H1 (cell line): ENCODE measurements at regions not wholly inside any gene's neighbourhood (a gene's known extent, or its start where the extent isn't known, plus 50 kb on each side); places are given as distances from the start of the nearest gene placed in this dataset.

Source experiments
- CTCF ChIA-PET: fragments of 300-600 bp; sonication (Branson Sonifier 250); formaldehyde crosslinking; loops from one replicate; lab custom pipeline; 2021; ENCODE audit not compliant: partially characterized antibody; lab: Charles Lee
- POLR2A ChIA-PET: fragments of 300-600 bp; sonication (Branson Sonifier 250); formaldehyde crosslinking; loops from one replicate; lab custom pipeline; 2021; ENCODE audit warnings: inconsistent platforms; ENCODE audit not compliant: partially characterized antibody; lab: Charles Lee
- DNase-seq, 2 experiments: peaks; one replicate each; pipeline versions ENCODE4 v3.0.0 to v3.0.0-alpha.2; 2010 to 2022; ENCODE audit warnings: low spot score in 2 of 2, low read depth in 1 of 2, mixed read lengths in 1 of 2
- FAIRE-seq: peaks from 2 replicates; lab custom pipeline; 2011; peaks lifted over from hg19 to GRCh38; lab: Jason Lieb, UNC
- H2AFZ ChIP-seq: 2 replicates; pipeline ENCODE4 v1.8.1; 2012; ENCODE audit warnings: low read length, inconsistent platforms
- H2AK5ac ChIP-seq: 2 replicates; pipeline ENCODE4 v1.6.1; 2013; ENCODE audit warnings: low read depth, low read length
- H2BK120ac ChIP-seq: replicated peaks from 2 replicates; pipeline ENCODE3; 2013; ENCODE audit warnings: low read depth, low read length, inconsistent platforms
- H2BK12ac ChIP-seq: 2 replicates; pipeline ENCODE4 v1.6.1; 2013; ENCODE audit warnings: low read depth, low read length
- H2BK15ac ChIP-seq: 2 replicates; pipeline ENCODE4 v1.6.1; 2013; ENCODE audit warnings: low read length
- H2BK20ac ChIP-seq: 2 replicates; pipeline ENCODE4 v1.6.1; 2013; ENCODE audit warnings: low read length
- H2BK5ac ChIP-seq: 2 replicates; pipeline ENCODE4 v1.6.1; 2013; ENCODE audit warnings: low read depth, low read length
- H3K14ac ChIP-seq: 2 replicates; pipeline ENCODE4 v1.6.1; 2013; ENCODE audit warnings: inconsistent platforms; ENCODE audit not compliant: insufficient read length
- H3K18ac ChIP-seq: 2 replicates; pipeline ENCODE4 v1.6.1; 2013; ENCODE audit warnings: low read length; ENCODE audit errors: extremely low read depth
- H3K23ac ChIP-seq: 2 replicates; pipeline ENCODE4 v1.6.1; 2013; ENCODE audit warnings: inconsistent platforms; ENCODE audit not compliant: insufficient read length
- H3K23me2 ChIP-seq: 2 replicates; pipeline ENCODE4 v1.6.1; 2013; ENCODE audit warnings: low read depth, low read length
- H3K27ac ChIP-seq: 2 replicates; pipeline ENCODE4 v1.6.1; 2011; ENCODE audit warnings: low read depth, low read length, inconsistent platforms
- H3K27me3 ChIP-seq, 4 experiments: replicated peaks in 1 of 4; 1 replicate in 1 of 4; 2 replicates in 3 of 4; pipeline versions ENCODE4 v1.6.1 to v1.8.1; 2011 to 2013; ENCODE audit warnings: low read length in 3 of 4, mild to moderate bottlenecking in 3 of 4, inconsistent platforms in 2 of 4, mixed read lengths in 2 of 4, moderate library complexity in 1 of 4; ENCODE audit not compliant: control insufficient read depth in 3 of 4, insufficient read depth in 3 of 4; ENCODE audit errors: extremely low read depth in 1 of 4
- H3K36me3 ChIP-seq, 4 experiments: 2 replicates each; pipeline versions ENCODE4 v1.6.1 to v1.8.1; 2011 to 2013; ENCODE audit warnings: mild to moderate bottlenecking in 4 of 4, low read length in 3 of 4, moderate library complexity in 2 of 4, control low read depth in 1 of 4, inconsistent platforms in 1 of 4; ENCODE audit not compliant: insufficient read depth in 4 of 4, control insufficient read depth in 2 of 4
- H3K4ac ChIP-seq: replicated peaks from 2 replicates; pipeline ENCODE3; 2013; ENCODE audit warnings: low read length, low read depth, mixed read lengths, inconsistent platforms; ENCODE audit not compliant: insufficient read length
- H3K4me1 ChIP-seq, 4 experiments: replicated peaks in 1 of 4; 1 replicate in 1 of 4; 2 replicates in 3 of 4; pipeline versions ENCODE4 v1.6.1 to v1.8.1; 2011 to 2013; ENCODE audit warnings: low read length in 3 of 4, inconsistent platforms in 2 of 4, mixed read lengths in 1 of 4; ENCODE audit not compliant: insufficient read depth in 4 of 4, control insufficient read depth in 3 of 4
- H3K4me2 ChIP-seq, 2 experiments: 2 replicates each; pipeline versions ENCODE4 v1.6.1 to v1.8.1; 2011 to 2013; ENCODE audit warnings: low read depth in 2 of 2, low read length in 2 of 2, control low read depth in 1 of 2, inconsistent platforms in 1 of 2, mild to moderate bottlenecking in 1 of 2; ENCODE audit not compliant: insufficient read depth in 1 of 2
- H3K4me3 ChIP-seq, 4 experiments: fragments of 200-600, 300-600 bp in 1 of 4; sonication (generic), shearing (Covaris generic), sonication (Bioruptor Twin) in 1 of 4; 2 replicates each; pipeline versions ENCODE4 v1.5.1 to v1.8.1; 2011 to 2016; ENCODE audit warnings: low read length in 4 of 4, low read depth in 3 of 4, control low read depth in 2 of 4, inconsistent platforms in 2 of 4, mild to moderate bottlenecking in 2 of 4, mixed read lengths in 1 of 4, moderate library complexity in 1 of 4; ENCODE audit not compliant: insufficient read depth in 2 of 4; ENCODE audit errors: extremely low read depth in 1 of 4
- H3K56ac ChIP-seq: replicated peaks from 2 replicates; pipeline ENCODE3; 2013; ENCODE audit warnings: low read depth, mild to moderate bottlenecking, mixed read lengths, low read length, inconsistent platforms; ENCODE audit not compliant: insufficient read length
- H3K79me1 ChIP-seq: 2 replicates; pipeline ENCODE4 v1.6.1; 2013; ENCODE audit warnings: low read depth, low read length, control low read depth
- H3K79me2 ChIP-seq, 2 experiments: 2 replicates each; pipeline versions ENCODE4 v1.6.1 to v1.8.1; 2012 to 2013; ENCODE audit warnings: low read length in 2 of 2, mild to moderate bottlenecking in 2 of 2, inconsistent platforms in 1 of 2; ENCODE audit not compliant: insufficient read depth in 2 of 2, control insufficient read depth in 1 of 2
- H3K9ac ChIP-seq, 4 experiments: replicated peaks in 1 of 4; 1 replicate in 1 of 4; 2 replicates in 3 of 4; pipeline versions ENCODE4 v1.6.1 to v1.8.1; 2011 to 2013; ENCODE audit warnings: low read depth in 3 of 4, low read length in 3 of 4, control low read depth in 2 of 4, mild to moderate bottlenecking in 2 of 4, moderate library complexity in 2 of 4, inconsistent platforms in 1 of 4; ENCODE audit errors: extremely low read depth in 1 of 4
- H3K9me3 ChIP-seq, 2 experiments: 2 replicates each; pipeline versions ENCODE4 v1.6.1 to v1.8.1; 2012 to 2013; ENCODE audit warnings: mild to moderate bottlenecking in 2 of 2, moderate library complexity in 2 of 2, control low read depth in 1 of 2, inconsistent platforms in 1 of 2, low read depth in 1 of 2, low read length in 1 of 2, mixed read lengths in 1 of 2; ENCODE audit not compliant: insufficient read depth in 2 of 2
- H4K20me1 ChIP-seq, 2 experiments: replicated peaks in 1 of 2; 2 replicates each; pipeline versions ENCODE3 to v1.8.1; 2011 to 2013; ENCODE audit warnings: inconsistent platforms in 2 of 2, low read length in 2 of 2, mild to moderate bottlenecking in 1 of 2; ENCODE audit not compliant: insufficient read depth in 2 of 2, control insufficient read depth in 1 of 2
- H4K5ac ChIP-seq: 2 replicates; pipeline ENCODE4 v1.6.1; 2013; ENCODE audit warnings: low read length, low read depth, mixed read lengths, inconsistent platforms; ENCODE audit not compliant: insufficient read length
- H4K8ac ChIP-seq: 2 replicates; pipeline ENCODE4 v1.8.0; 2013; ENCODE audit warnings: mild to moderate bottlenecking, moderate library complexity, low read length, inconsistent platforms; ENCODE audit not compliant: insufficient read depth; ENCODE audit errors: extremely low read depth
- H4K91ac ChIP-seq: replicated peaks from 2 replicates; pipeline ENCODE3; 2013; ENCODE audit warnings: low read length, mixed read lengths, inconsistent platforms; ENCODE audit not compliant: insufficient read length
- EZH2 ChIP-seq: fragments of 200-600 bp; sonication (generic); IDR thresholded peaks from 2 replicates; pipeline ENCODE4 v1.7.1; 2012; ENCODE audit warnings: low read depth, mild to moderate bottlenecking, moderate library complexity, low read length, inconsistent platforms; ENCODE audit not compliant: severe bottlenecking
- FOSL1 ChIP-seq: IDR thresholded peaks from 2 replicates; pipeline ENCODE4 v1.6.1; 2011; ENCODE audit warnings: mild to moderate bottlenecking, low read depth, low read length, moderate library complexity; ENCODE audit not compliant: insufficient read depth
- SIN3A ChIP-seq, 2 experiments: IDR thresholded peaks in 1 of 2; conservative IDR thresholded peaks in 1 of 2; 2 replicates each; pipeline ENCODE4 v1.6.1; 2011 to 2012; ENCODE audit warnings: low read length in 2 of 2, improper control_type of control experiment in 1 of 2, low read depth in 1 of 2, mild to moderate bottlenecking in 1 of 2
- SP1 ChIP-seq: IDR thresholded peaks from 2 replicates; pipeline ENCODE4 v1.6.1; 2011; ENCODE audit warnings: low read depth, low read length
- WGBS, 2 experiments: shearing (Covaris generic) in 1 of 2; methylation state at CpG; one replicate each; pipeline versions ENCODE4 v1.1.6 to v1.1.7; 2013 to 2015; ENCODE audit warnings: low lambda C conversion rate in 2 of 2, mixed read lengths in 2 of 2, inconsistent platforms in 1 of 2, low coverage in 1 of 2, missing lambda C conversion rate in 1 of 2; ENCODE audit not compliant: insufficient replicate concordance in 2 of 2, insufficient coverage in 1 of 2, insufficient read length in 1 of 2; ENCODE audit errors: extremely low coverage in 1 of 2, missing lambda C conversion rate in 1 of 2; 5-methylcytosine and 5-hydroxymethylcytosine counted together

DNA sequence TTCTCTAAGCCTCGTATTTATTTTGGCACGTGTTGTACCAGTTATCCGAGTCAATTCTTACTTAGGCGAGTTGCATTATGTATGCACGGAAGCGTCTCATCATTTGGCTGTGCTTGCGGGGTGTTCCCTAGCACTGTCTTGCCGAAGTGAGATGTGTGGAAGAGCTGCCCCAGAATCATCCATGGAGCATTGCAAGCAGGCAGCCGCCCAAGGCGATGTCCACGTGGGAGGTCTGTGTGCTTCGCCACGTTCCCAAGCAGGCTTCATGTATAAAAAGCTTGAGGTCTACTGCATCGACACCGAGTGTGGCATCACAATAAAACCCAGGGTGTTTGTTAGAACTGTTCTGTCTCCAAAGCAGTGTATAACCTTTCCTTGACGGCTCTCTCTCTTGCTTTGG, 849.9 kb downstream of the DCDC2C start:
- H3K27ac ChIP-seq = no peak overlapping the region
- TF ChIP-seq FOSL1 (no peak), SP1 (no peak), EZH2 (no peak), SIN3A (conservative IDR thresholded peaks at IDR 0.05 in 1 of 2, IDR thresholded peaks at IDR 0.05 in 1 of 2; ENCODE audit: low read depth in 1 of 2, low read length in 2 of 2) (no peak)
- H3K79me2 ChIP-seq = no peaks in the 10 kb centered on the region
- no peak overlapping the region for H2BK120ac ChIP-seq
- no peaks in the 10 kb centered on the region for H3K23me2 ChIP-seq
- H2BK5ac ChIP-seq = no peak overlapping the region
- H3K9me3 ChIP-seq = no peaks in the 10 kb centered on the region
- H3K4me3 ChIP-seq = no peak overlapping the region
- no peaks in the 10 kb centered on the region for H3K36me3 ChIP-seq
- no peaks in the 10 kb centered on the region for H3K79me1 ChIP-seq
- peaks cover 0 to 3% (median 0%) of the 10 kb centered on the region in 4 experiments; a peak in 1 of 7 replicates for H3K4me1 ChIP-seq
- FAIRE-seq (no peak), DNase-seq (no peak)
- H4K8ac ChIP-seq = no peak overlapping the region
- no peak overlapping the region for H4K91ac ChIP-seq
- no peaks in the 10 kb centered on the region for H3K27me3 ChIP-seq
- H2BK12ac ChIP-seq = no peak overlapping the region
- CTCF ChIA-PET = no interaction called here
- H2AFZ ChIP-seq = peak overlapping the region; percentile 11; the same call in 1 of the 2 replicates
- POLR2A ChIA-PET = no interaction called here
- no peak overlapping the region for H2BK20ac ChIP-seq
- no peak overlapping the region for H3K23ac ChIP-seq
- H4K20me1 ChIP-seq = no peaks in the 10 kb centered on the region
- H4K5ac ChIP-seq = no peak overlapping the region
- no peak overlapping the region for H2AK5ac ChIP-seq
- 92% methylated on average over 16 of the region's 16 CpGs; no CpG with 5 or more reads in 1 of the 2 experiments for WGBS, 2 experiments
- H3K56ac ChIP-seq = no peak overlapping the region
- no peak overlapping the region for H3K18ac ChIP-seq
- H3K4ac ChIP-seq = no peak overlapping the region
- no peak overlapping the region for H3K4me2 ChIP-seq
- H2BK15ac ChIP-seq = no peak overlapping the region
- no peak overlapping the region for H3K9ac ChIP-seq
- no peak overlapping the region for H3K14ac ChIP-seq
